ENCODE measurements at regions not wholly inside any gene's neighbourhood (a gene's known extent, or its start where the extent isn't known, plus 50 kb on each side); places are given as distances from the start of the nearest gene placed in this dataset.

- ChIA-PET CTCF (ENCODE audit: low intra/inter-chr PET ratio) (no interaction called here), POLR2A (no interaction called here)
- no peak overlapping the region for H3K4me3 ChIP-seq
- no peaks in the 10 kb centered on the region for H3K27me3 ChIP-seq (ENCODE audit: control insufficient read depth in 2 of 2, insufficient read depth in 2 of 2, low read length in 2 of 2)
- DNase-seq (ENCODE audit: extremely low read depth in 1 of 4, low spot score in 3 of 4) = no peak
- H2AFZ ChIP-seq (ENCODE audit: low read depth, low read length) = no peak overlapping the region
- WGBS (ENCODE audit: insufficient coverage, low coverage, missing lambda C conversion rate) = 0% methylated on average over 3 of the region's 3 CpGs
- no peaks in the 10 kb centered on the region for H3K36me3 ChIP-seq (ENCODE audit: control insufficient read depth, insufficient read depth, low read length)
- TF ChIP-seq ZNF830 (CRISPR knock-in tag; IDR thresholded peaks at IDR 0.05) (no peak), ZNF449 (CRISPR knock-in tag; IDR thresholded peaks at IDR 0.05) (no peak), VEZF1 (CRISPR knock-in tag; IDR thresholded peaks at IDR 0.05) (no peak), HNRNPL (IDR thresholded peaks at IDR 0.05; ENCODE audit: low read depth, low read length) (no peak), MCM5 (IDR thresholded peaks at IDR 0.05; ENCODE audit: low read depth) (no peak), STAT6 (CRISPR knock-in tag; IDR thresholded peaks at IDR 0.05) (no peak), RCOR1 (IDR thresholded peaks at IDR 0.05; ENCODE audit: borderline replicate concordance in 1 of 2, low read depth in 2 of 2, low read length in 2 of 2) (no peak), NFIX (CRISPR knock-in tag; IDR thresholded peaks at IDR 0.05; ENCODE audit: low read depth) (no peak), ZNF696 (CRISPR knock-in tag; conservative IDR thresholded peaks at IDR 0.05) (no peak), ZBED1 (IDR thresholded peaks at IDR 0.05) (no peak), KLF6 (CRISPR knock-in tag; IDR thresholded peaks at IDR 0.05; ENCODE audit: borderline replicate concordance) (no peak)
- no peak for ATAC-seq
- no peak for FAIRE-seq
- no peak overlapping the region for H3K4me2 ChIP-seq (ENCODE audit: insufficient read depth, low read length)
- intact Hi-C loops (cut with micrococcal nuclease) = no loop called here
- H3K79me2 ChIP-seq (ENCODE audit: control insufficient read depth, insufficient read depth, low read length) = no peaks in the 10 kb centered on the region
- no TSS peak for BruUV-seq (replicated peaks)
- H3K27ac ChIP-seq (ENCODE audit: extremely low read depth, low read depth, low read length) = no peak overlapping the region
- H3K9me3 ChIP-seq (replicated peaks; ENCODE audit: control insufficient read depth, insufficient read depth, low read depth, low read length) = no peaks in the 10 kb centered on the region
- in situ Hi-C loops (cut with MboI) = no loop called here
- H4K20me1 ChIP-seq (replicated peaks; ENCODE audit: control insufficient read depth, insufficient read depth, low read length) = no peaks in the 10 kb centered on the region
- no peaks in the 10 kb centered on the region for H3K4me1 ChIP-seq (replicated peaks in 1 of 2; ENCODE audit: control insufficient read depth in 2 of 2, insufficient read depth in 2 of 2, low read length in 2 of 2)
- no peak overlapping the region for H3K9ac ChIP-seq (ENCODE audit: insufficient read depth in 1 of 2, low read depth in 2 of 2, low read length in 2 of 2)
- H3K9me1 ChIP-seq (ENCODE audit: control insufficient read depth, insufficient read depth, low read length) = no peaks in the 10 kb centered on the region
These were observed 155.8 kb downstream of the RBM46 start for GRCh38 chr4:154936873-154937272.

Measured in K562 (cell line).